ENCODE measurements at regions not wholly inside any gene's neighbourhood (a gene's known extent, or its start where the extent isn't known, plus 50 kb on each side); places are given as distances from the start of the nearest gene placed in this dataset.
"Not testable (repeated sequence)": the region's sequence is repeated elsewhere in the genome, so short reads cannot be mapped to it uniquely, and the experiment has no call there.

GRCh38 chr4:110343534-110343933 lies 132.4 kb upstream of the ENPEP start (continued):
- TF ChIP-seq ZNF462 (CRISPR knock-in tag; IDR thresholded peaks at IDR 0.05) (no peak), ETS1 (IDR thresholded peaks at IDR 0.05) (no peak), STAT1 (IDR thresholded peaks at IDR 0.05; ENCODE audit: unreplicated experiment) (no peak), POLR2AphosphoS5 (IDR thresholded peaks at IDR 0.05; ENCODE audit: low read depth) (no peak)

GRCh38 chr4:110341118-110341517 lies 134.8 kb upstream of the ENPEP start:
- not testable (repeated sequence) for H3K36me3 Mint-ChIP-seq (ENCODE audit: low read depth); H3K4me1 Mint-ChIP-seq; H3K4me3 Mint-ChIP-seq; DNase-seq (ENCODE audit: low spot score); H3K9me3 Mint-ChIP-seq; H3K4me2 ChIP-seq; H3K27ac ChIP-seq (ENCODE audit: low read depth); H3K4me3 ChIP-seq; H3K27ac Mint-ChIP-seq; H3K9me2 ChIP-seq (ENCODE audit: insufficient read depth); H3K36me3 ChIP-seq (ENCODE audit: insufficient read depth); H3K79me2 ChIP-seq (replicated peaks; ENCODE audit: insufficient read depth); H3F3A ChIP-seq (replicated peaks; ENCODE audit: low read depth); H2AFZ ChIP-seq; H4K20me1 ChIP-seq (replicated peaks; ENCODE audit: insufficient read depth); H3K27me3 Mint-ChIP-seq (ENCODE audit: insufficient read depth, low read depth, poor library complexity); H3K4me1 ChIP-seq (ENCODE audit: insufficient read depth); ATAC-seq; H3K27me3 ChIP-seq (ENCODE audit: insufficient read depth)

- no peaks in the 10 kb centered on the region for H3K27me3 Mint-ChIP-seq (ENCODE audit: insufficient read depth, low read depth, poor library complexity)
- no peaks in the 10 kb centered on the region for H3K79me2 ChIP-seq (replicated peaks; ENCODE audit: insufficient read depth)
- no peak for ATAC-seq
- TF ChIP-seq ZNF331 (CRISPR knock-in tag; IDR thresholded peaks at IDR 0.05; ENCODE audit: low read depth) (no peak), REST (IDR thresholded peaks at IDR 0.05; ENCODE audit: unreplicated experiment) (no peak), NANOG (IDR thresholded peaks at IDR 0.05; ENCODE audit: borderline replicate concordance) (no peak), CREB1 (CRISPR knock-in tag; IDR thresholded peaks at IDR 0.05; ENCODE audit: low read depth) (no peak), CTCF (conservative IDR thresholded peaks at IDR 0.05; ENCODE audit: low read depth in 2 of 2) (no peak)
Observed at GRCh38 chr4:110335399-110335798, 137.0 kb upstream of the ELOVL6 start.

More at GRCh38 chr4:110335399-110335798, 137.0 kb upstream of the ELOVL6 start:
- Histone ChIP-seq H3K4me2 (no peak overlapping the region), H3K27ac (ENCODE audit: low read depth) (no peak overlapping the region), H3K36me3 (ENCODE audit: insufficient read depth) (no peaks in the 10 kb centered on the region), H4K20me1 (replicated peaks; ENCODE audit: insufficient read depth) (no peaks in the 10 kb centered on the region), H3K9me2 (ENCODE audit: insufficient read depth) (no peaks in the 10 kb centered on the region), H3K4me3 (no peak overlapping the region), H3K27me3 (ENCODE audit: insufficient read depth) (no peaks in the 10 kb centered on the region), H2AFZ (no peak overlapping the region), H3K4me1 (ENCODE audit: insufficient read depth) (no peaks in the 10 kb centered on the region), H3F3A (replicated peaks; ENCODE audit: low read depth) (no peaks in the 10 kb centered on the region)
- Mint-ChIP-seq H3K4me1 (no peaks in the 10 kb centered on the region), H3K4me3 (no peak overlapping the region), H3K27ac (no peak overlapping the region), H3K9me3 (no peaks in the 10 kb centered on the region; the same call in 2 of the 3 replicates), H3K36me3 (ENCODE audit: low read depth) (no peaks in the 10 kb centered on the region)
- DNase-seq (ENCODE audit: low spot score) = no peak
